Ascending aorta (tissue), 2 donors: ENCODE measurements at regions not wholly inside any gene's neighbourhood (a gene's known extent, or its start where the extent isn't known, plus 50 kb on each side); places are given as distances from the start of the nearest gene placed in this dataset.

Experiments
- DNase-seq, 2 donors: peaks; one replicate each; pipeline ENCODE4 v3.0.0-alpha.2; 2019; ENCODE audit warnings: low spot score in 2 of 2
- H3K27ac ChIP-seq, 2 donors: fragments of 200-600 bp; sonication (generic); one replicate each; pipeline ENCODE4 v1.5.1; 2016 to 2017; ENCODE audit warnings: mild to moderate bottlenecking in 1 of 2
- H3K27me3 ChIP-seq: fragments of 200-600 bp; sonication (generic); one replicate; pipeline ENCODE4 v1.5.1; 2017
- H3K36me3 ChIP-seq, 2 donors: fragments of 200-600 bp; sonication (generic); one replicate each; pipeline ENCODE4 v1.5.1; 2016
- H3K4me1 ChIP-seq, 2 donors: fragments of 200-600 bp; sonication (generic); one replicate each; pipeline ENCODE4 v1.5.1; 2016 to 2017; ENCODE audit warnings: mild to moderate bottlenecking in 1 of 2
- H3K4me3 ChIP-seq, 2 donors: fragments of 200-600 bp; sonication (generic); one replicate each; pipeline ENCODE4 v1.5.1; 2016 to 2017; ENCODE audit warnings: mild to moderate bottlenecking in 1 of 2
- H3K9me3 ChIP-seq, 2 donors: fragments of 200-600 bp; sonication (generic); one replicate each; pipeline ENCODE4 v1.5.1; 2016
- intact Hi-C: fragments of 100-400 bp; cut with DNase I; formaldehyde crosslinking; loops from one replicate; pipeline ENCODE4 v1.15.1; 2023
- TF ChIP-seq, protein P1 (sequence below), 3 experiments: fragments of 200-600 bp in 2 of 3; fragments of 450-650 bp in 1 of 3; sonication (generic) in 2 of 3; IDR thresholded peaks; one replicate each; pipeline ENCODE4 v1.5.1; 2016 to 2019; ENCODE audit warnings: antibody characterized with exemption in 3 of 3, mild to moderate bottlenecking in 1 of 3, moderate library complexity in 1 of 3

DNA sequence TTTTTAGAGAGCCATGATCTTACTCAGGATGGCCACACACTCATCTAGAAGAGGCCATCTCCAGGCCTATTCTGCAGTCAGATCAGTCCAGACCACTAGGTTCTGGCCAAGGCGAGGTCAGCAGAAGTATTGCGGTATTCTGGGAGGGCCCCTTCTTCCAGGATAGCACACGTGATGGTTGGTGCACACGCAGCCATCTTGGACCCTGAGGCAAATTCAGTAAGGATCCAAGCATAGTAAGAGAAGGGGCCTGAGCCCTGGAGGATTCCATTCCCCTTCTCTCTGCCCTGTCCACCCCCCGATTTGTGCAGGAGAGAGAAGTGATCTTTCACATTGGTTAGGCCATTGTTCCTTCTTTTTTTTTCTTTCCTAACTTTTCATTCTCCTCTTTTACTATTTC, 957.9 kb downstream of the BRD1 start:
- intact Hi-C loops, result no loop called here
- H3K27me3 ChIP-seq, result no peaks in the 10 kb centered on the region

DNA sequence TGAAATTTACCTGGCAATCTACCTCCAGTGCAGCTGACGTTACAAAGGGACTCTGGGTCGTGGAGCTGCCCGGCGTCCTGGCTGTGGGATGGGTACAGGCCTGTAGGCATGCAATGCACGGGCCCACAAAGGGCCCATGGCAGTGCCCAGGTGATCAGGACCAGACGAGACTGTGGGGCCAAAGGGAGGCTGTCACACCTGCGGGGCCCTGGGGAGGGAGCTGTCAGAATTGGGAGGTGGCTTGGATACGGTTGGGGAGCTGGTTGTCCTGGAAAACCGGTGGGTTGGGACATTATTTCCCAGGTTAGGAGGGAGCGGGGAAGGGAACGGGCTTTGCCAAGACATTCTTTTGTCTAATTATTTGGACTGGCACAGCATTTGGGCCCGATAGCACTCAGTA, 958.5 kb downstream of the BRD1 start:
- DNase-seq, result no peak
- Histone ChIP-seq H3K4me1 (no peaks in the 10 kb centered on the region), H3K27ac (no peak overlapping the region), H3K36me3 (no peaks in the 10 kb centered on the region), H3K27me3 (no peaks in the 10 kb centered on the region), H3K4me3 (no peak overlapping the region), H3K9me3 (no peaks in the 10 kb centered on the region)
- intact Hi-C loops, result no loop called here
- TF ChIP-seq, protein P1, sequence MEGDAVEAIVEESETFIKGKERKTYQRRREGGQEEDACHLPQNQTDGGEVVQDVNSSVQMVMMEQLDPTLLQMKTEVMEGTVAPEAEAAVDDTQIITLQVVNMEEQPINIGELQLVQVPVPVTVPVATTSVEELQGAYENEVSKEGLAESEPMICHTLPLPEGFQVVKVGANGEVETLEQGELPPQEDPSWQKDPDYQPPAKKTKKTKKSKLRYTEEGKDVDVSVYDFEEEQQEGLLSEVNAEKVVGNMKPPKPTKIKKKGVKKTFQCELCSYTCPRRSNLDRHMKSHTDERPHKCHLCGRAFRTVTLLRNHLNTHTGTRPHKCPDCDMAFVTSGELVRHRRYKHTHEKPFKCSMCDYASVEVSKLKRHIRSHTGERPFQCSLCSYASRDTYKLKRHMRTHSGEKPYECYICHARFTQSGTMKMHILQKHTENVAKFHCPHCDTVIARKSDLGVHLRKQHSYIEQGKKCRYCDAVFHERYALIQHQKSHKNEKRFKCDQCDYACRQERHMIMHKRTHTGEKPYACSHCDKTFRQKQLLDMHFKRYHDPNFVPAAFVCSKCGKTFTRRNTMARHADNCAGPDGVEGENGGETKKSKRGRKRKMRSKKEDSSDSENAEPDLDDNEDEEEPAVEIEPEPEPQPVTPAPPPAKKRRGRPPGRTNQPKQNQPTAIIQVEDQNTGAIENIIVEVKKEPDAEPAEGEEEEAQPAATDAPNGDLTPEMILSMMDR (IDR thresholded peaks at IDR 0.05), result no peak

More for the DNA sequence above, 957.9 kb downstream of the BRD1 start:
- H3K4me3 ChIP-seq, result no peak overlapping the region
- no peaks in the 10 kb centered on the region for H3K9me3 ChIP-seq
- TF ChIP-seq, protein P1 (IDR thresholded peaks at IDR 0.05), result no peak
- no peaks in the 10 kb centered on the region for H3K36me3 ChIP-seq
- peak in 1 of 2 donors; percentile 34 for DNase-seq
- H3K4me1 ChIP-seq, result no peaks in the 10 kb centered on the region
- no peak overlapping the region for H3K27ac ChIP-seq

DNA sequence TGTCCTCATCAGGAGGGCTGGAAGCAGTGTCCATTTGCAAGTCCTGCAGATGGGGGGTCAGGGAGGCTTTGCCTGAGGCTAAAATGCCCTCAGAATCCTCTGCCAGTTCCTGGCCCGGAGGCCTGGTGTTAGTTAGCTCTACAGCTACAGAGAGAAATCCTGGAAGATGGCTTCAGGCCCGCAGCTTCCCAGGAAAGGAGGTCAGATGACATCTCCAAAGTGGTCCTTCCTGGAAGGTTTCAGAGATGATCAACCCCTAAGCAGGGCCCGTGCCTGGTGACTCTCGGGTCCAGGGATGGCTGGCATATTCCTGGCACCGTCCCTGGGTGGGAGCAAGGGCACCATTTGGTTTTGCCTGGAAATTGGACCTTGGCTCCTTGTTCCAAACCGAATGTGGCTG, 959.1 kb downstream of the BRD1 start:
- Histone ChIP-seq H3K27ac (no peak overlapping the region), H3K9me3 (no peaks in the 10 kb centered on the region), H3K4me3 (no peak overlapping the region), H3K27me3 (no peaks in the 10 kb centered on the region), H3K4me1 (no peaks in the 10 kb centered on the region), H3K36me3 (no peaks in the 10 kb centered on the region)
- TF ChIP-seq, protein P1 (IDR thresholded peaks at IDR 0.05), result no peak
- peak in 1 of 2 donors; percentile 44 for DNase-seq
- intact Hi-C loops, result no loop called here

DNA sequence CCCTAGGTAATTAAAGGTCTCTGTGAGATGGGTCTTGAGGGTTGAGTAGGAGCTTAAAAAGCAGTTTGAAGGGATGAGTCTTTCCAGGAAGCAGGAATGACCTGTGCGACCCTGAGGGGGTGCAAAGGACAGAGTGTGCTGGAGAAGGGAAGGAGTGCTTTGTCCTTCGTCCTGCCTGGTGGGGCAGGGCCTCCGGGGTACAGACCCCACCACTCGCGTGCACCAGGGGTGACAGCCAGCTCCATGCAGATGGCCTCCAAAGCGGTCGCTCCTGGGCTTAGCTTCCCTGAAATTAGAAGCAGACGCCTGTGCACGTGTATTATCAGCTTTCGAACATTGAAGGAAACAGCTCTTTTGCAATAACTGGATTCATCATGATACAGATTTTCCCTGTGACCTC, 959.8 kb downstream of the BRD1 start:
- no peaks in the 10 kb centered on the region for H3K27me3 ChIP-seq
- H3K9me3 ChIP-seq, result no peaks in the 10 kb centered on the region
- intact Hi-C loops, result no loop called here
- DNase-seq, result peak in 1 of 2 donors; percentile 25
- H3K4me1 ChIP-seq, result no peaks in the 10 kb centered on the region
- TF ChIP-seq, protein P1 (IDR thresholded peaks at IDR 0.05), result no peak
- no peak overlapping the region for H3K27ac ChIP-seq
- H3K36me3 ChIP-seq, result no peaks in the 10 kb centered on the region
- H3K4me3 ChIP-seq, result no peak overlapping the region

DNA sequence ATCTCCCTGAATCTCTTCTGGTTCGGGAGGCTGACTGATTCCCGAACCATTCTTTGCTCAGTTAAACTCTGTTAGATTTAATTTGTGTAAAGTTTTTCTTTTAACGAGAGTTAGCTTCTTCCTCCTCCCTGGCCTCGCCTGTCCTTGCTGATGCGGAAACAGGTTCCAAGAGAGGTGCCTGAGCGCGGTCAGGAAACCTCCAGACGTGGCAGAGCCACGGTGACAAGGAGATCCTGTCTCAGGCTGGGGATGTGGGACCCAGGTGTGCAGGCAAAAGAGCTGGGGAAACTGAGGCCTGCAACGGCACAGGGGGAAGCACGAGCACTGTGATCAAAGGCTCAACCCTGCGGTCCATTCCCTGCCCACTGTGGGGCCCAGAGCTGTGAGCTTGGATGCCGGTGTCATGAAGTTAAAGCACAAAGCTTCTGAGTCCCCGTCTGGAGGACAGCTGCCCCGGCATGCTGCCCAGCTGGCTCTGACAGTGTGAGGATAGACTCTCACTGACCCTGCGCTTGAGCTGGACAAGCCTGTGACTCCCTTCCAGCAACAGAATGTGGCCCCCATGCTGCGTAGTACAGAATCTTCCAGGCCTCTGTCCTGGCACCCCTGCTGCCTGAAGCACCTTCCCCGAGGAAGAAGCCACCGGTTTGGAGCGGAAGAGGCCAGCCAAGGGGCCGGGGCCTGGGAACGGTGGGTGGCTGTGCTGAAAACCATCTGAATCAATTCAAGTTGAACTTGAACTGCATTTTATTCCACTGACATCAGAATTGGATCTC, 960.6 kb downstream of the BRD1 start:
- H3K4me1 ChIP-seq, result no peaks in the 10 kb centered on the region
- H3K27ac ChIP-seq, result no peak overlapping the region
- H3K9me3 ChIP-seq, result no peaks in the 10 kb centered on the region
- no peaks in the 10 kb centered on the region for H3K36me3 ChIP-seq
- TF ChIP-seq, protein P1 (IDR thresholded peaks at IDR 0.05), result no peak
- H3K27me3 ChIP-seq, result no peaks in the 10 kb centered on the region
- DNase-seq, result peak in 1 of 2 donors; percentile 56
- intact Hi-C loops, result no loop called here
- no peak overlapping the region for H3K4me3 ChIP-seq
